Nephron progenitor cell (in vitro differentiated cells): ENCODE measurements at regions not wholly inside any gene's neighbourhood (a gene's known extent, or its start where the extent isn't known, plus 50 kb on each side); places are given as distances from the start of the nearest gene placed in this dataset.

Experiments used
- DNase-seq: peaks from one replicate; pipeline ENCODE4 v3.0.0; 2021
- H3K27ac Mint-ChIP-seq: 2 replicates; pipeline ENCODE4 v1.8.0; 2021; ENCODE audit warnings: mild to moderate bottlenecking, moderate library complexity, mixed read lengths
- H3K27me3 Mint-ChIP-seq: 2 replicates; pipeline ENCODE4 v1.8.0; 2021; ENCODE audit warnings: mild to moderate bottlenecking, low read depth, mixed read lengths; ENCODE audit not compliant: poor library complexity
- H3K36me3 Mint-ChIP-seq: 2 replicates; pipeline ENCODE4 v1.8.0; 2021; ENCODE audit warnings: low read depth, mixed read lengths
- H3K4me1 Mint-ChIP-seq: 2 replicates; pipeline ENCODE4 v1.8.0; 2021; ENCODE audit warnings: mixed read lengths
- H3K4me3 Mint-ChIP-seq: 2 replicates; pipeline ENCODE4 v1.8.0; 2021; ENCODE audit warnings: mild to moderate bottlenecking, moderate library complexity, mixed read lengths
- H3K9me3 Mint-ChIP-seq: 2 replicates; pipeline ENCODE4 v1.8.0; 2021; ENCODE audit warnings: mild to moderate bottlenecking, moderate library complexity, mixed read lengths
- TF ChIP-seq, protein P1 (sequence below): fragments of 200-600 bp; sonication (generic); IDR thresholded peaks from 2 replicates; pipeline ENCODE4 v1.5.0; 2021; ENCODE audit warnings: antibody characterized with exemption

- Mint-ChIP-seq H3K4me3 (no peak overlapping the region), H3K27me3 (peaks cover 15% of the 10 kb centered on the region), H3K36me3 (no peaks in the 10 kb centered on the region), H3K9me3 (peaks cover 11% of the 10 kb centered on the region), H3K4me1 (no peaks in the 10 kb centered on the region), H3K27ac (no peak overlapping the region)
- no peak for DNase-seq
- TF ChIP-seq, protein P1, sequence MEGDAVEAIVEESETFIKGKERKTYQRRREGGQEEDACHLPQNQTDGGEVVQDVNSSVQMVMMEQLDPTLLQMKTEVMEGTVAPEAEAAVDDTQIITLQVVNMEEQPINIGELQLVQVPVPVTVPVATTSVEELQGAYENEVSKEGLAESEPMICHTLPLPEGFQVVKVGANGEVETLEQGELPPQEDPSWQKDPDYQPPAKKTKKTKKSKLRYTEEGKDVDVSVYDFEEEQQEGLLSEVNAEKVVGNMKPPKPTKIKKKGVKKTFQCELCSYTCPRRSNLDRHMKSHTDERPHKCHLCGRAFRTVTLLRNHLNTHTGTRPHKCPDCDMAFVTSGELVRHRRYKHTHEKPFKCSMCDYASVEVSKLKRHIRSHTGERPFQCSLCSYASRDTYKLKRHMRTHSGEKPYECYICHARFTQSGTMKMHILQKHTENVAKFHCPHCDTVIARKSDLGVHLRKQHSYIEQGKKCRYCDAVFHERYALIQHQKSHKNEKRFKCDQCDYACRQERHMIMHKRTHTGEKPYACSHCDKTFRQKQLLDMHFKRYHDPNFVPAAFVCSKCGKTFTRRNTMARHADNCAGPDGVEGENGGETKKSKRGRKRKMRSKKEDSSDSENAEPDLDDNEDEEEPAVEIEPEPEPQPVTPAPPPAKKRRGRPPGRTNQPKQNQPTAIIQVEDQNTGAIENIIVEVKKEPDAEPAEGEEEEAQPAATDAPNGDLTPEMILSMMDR: no peak
These were observed 59.0 kb upstream of the KLHL14 start for GRCh38 chr18:32831781-32832180.

- TF ChIP-seq, protein P1: no peak
- no peak for DNase-seq
- Mint-ChIP-seq H3K9me3 (no peaks in the 10 kb centered on the region), H3K4me3 (no peak overlapping the region), H3K27me3 (no peaks in the 10 kb centered on the region), H3K4me1 (no peaks in the 10 kb centered on the region), H3K36me3 (no peaks in the 10 kb centered on the region), H3K27ac (no peak overlapping the region)
These were observed 50.4 kb upstream of the KLHL14 start for GRCh38 chr18:32823226-32823625.
